Endodermal cell (in vitro differentiated cells): ENCODE measurements at regions not wholly inside any gene's neighbourhood (a gene's known extent, or its start where the extent isn't known, plus 50 kb on each side); places are given as distances from the start of the nearest gene placed in this dataset.

ENCODE experiments used
- DNase-seq: peaks from one replicate; pipeline ENCODE4 v3.0.0-alpha.2; 2017
- H3K27ac ChIP-seq: 2 replicates; pipeline ENCODE4 v1.5.1; 2013; ENCODE audit warnings: mild to moderate bottlenecking, low read depth, low read length, moderate library complexity
- H3K27me3 ChIP-seq: 2 replicates; pipeline ENCODE4 v1.6.1; 2013; ENCODE audit warnings: mild to moderate bottlenecking, low read length, moderate library complexity; ENCODE audit not compliant: insufficient read depth, control insufficient read depth, poor library complexity, severe bottlenecking
- H3K36me3 ChIP-seq: 2 replicates; pipeline ENCODE4 v1.7.0; 2013; ENCODE audit warnings: mild to moderate bottlenecking, low read length, moderate library complexity; ENCODE audit not compliant: control insufficient read depth, insufficient read depth
- H3K4me1 ChIP-seq: one replicate; pipeline ENCODE4 v1.7.0; 2013; ENCODE audit warnings: low read length; ENCODE audit not compliant: control insufficient read depth, insufficient read depth
- H3K4me3 ChIP-seq: 2 replicates; pipeline ENCODE4 v1.5.1; 2013; ENCODE audit warnings: mild to moderate bottlenecking, low read length, moderate library complexity
- H3K9ac ChIP-seq: 2 replicates; pipeline ENCODE4 v1.6.1; 2013; ENCODE audit warnings: mild to moderate bottlenecking, low read length, moderate library complexity; ENCODE audit not compliant: poor library complexity, severe bottlenecking; ENCODE audit errors: extremely low read depth
- H3K9me3 ChIP-seq: 2 replicates; pipeline ENCODE4 v1.6.1; 2013; ENCODE audit warnings: mild to moderate bottlenecking, low read length, moderate library complexity; ENCODE audit not compliant: control insufficient read depth
- H3K27ac Mint-ChIP-seq: 2 replicates; pipeline ENCODE4 v1.8.0; 2020; ENCODE audit warnings: mixed read lengths
- H3K27me3 Mint-ChIP-seq: 2 replicates; pipeline ENCODE4 v1.8.0; 2021; ENCODE audit warnings: mild to moderate bottlenecking, mixed read lengths; ENCODE audit not compliant: insufficient read depth
- H3K36me3 Mint-ChIP-seq: 2 replicates; pipeline ENCODE4 v1.8.0; 2020; ENCODE audit warnings: low read depth, mixed read lengths
- H3K4me1 Mint-ChIP-seq: 2 replicates; pipeline ENCODE4 v1.8.0; 2020; ENCODE audit warnings: mixed read lengths
- H3K4me3 Mint-ChIP-seq: 2 replicates; pipeline ENCODE4 v1.8.0; 2020; ENCODE audit warnings: mild to moderate bottlenecking, moderate library complexity, mixed read lengths
- H3K9me3 Mint-ChIP-seq: 2 replicates; pipeline ENCODE4 v1.8.0; 2020; ENCODE audit warnings: mild to moderate bottlenecking, mixed read lengths
- WGBS, 2 experiments: methylation state at CpG; one replicate each; pipeline versions ENCODE4 v1.1.5 to v1.1.7; 2013; ENCODE audit warnings: missing lambda C conversion rate in 2 of 2, mixed read lengths in 1 of 2; ENCODE audit not compliant: insufficient coverage in 1 of 2, insufficient read length in 1 of 2; 5-methylcytosine and 5-hydroxymethylcytosine counted together
- TF ChIP-seq, protein P1 (sequence below): fragments of 200-600 bp; sonication (generic); conservative IDR thresholded peaks from 2 replicates; pipeline ENCODE4 v1.5.0; 2021; ENCODE audit warnings: antibody characterized with exemption, mild to moderate bottlenecking

DNA sequence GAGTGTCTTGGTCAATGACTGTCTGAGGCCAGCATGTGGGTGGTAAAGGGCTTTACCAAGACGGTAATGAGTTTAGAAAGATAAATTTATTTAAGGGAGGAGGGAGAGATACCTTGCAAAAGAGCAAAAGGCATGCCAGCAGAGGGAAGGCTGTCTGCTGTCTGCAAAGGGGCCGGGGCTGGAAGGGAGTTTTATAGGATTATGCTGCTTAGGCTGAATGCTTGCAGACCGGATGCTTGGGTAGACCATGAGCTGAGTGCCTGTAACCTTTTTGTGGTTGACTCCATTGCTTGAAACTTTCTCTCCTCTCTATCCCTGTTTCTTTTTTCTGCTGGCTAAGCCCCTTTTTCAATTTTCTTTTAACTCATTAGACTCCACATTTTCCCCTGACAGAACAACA lies 1543.0 kb downstream of the OTOL1 start:
- H3K4me3 Mint-ChIP-seq, result no peak overlapping the region

DNA sequence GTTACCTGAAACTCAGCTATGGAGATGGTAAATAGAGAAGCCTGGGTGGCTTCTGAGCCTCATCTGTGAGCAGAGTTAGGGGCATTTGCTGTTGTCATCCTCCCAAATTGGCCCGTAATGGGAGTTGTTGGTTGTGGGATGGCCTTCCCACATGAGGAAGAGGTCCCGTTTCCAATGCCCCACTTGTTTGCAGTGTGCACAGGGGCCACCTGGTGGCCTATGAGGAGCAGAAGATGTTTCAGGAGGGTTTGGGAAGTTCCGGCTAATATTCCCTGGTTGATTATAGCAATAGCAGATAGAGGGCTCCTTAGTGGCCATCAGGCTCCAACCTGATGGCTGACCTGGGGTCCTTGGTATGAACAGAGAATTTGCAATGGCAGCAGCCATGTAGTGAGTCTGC lies 1546.5 kb downstream of the OTOL1 start:
- Mint-ChIP-seq H3K36me3 (peaks cover 27% of the 10 kb centered on the region), H3K27me3 (no peaks in the 10 kb centered on the region), H3K9me3 (peaks cover 19% of the 10 kb centered on the region), H3K4me3 (no peak overlapping the region), H3K27ac (no peak overlapping the region), H3K4me1 (peaks cover 9% of the 10 kb centered on the region)
- no peak for DNase-seq
- Histone ChIP-seq H3K4me3 (no peak overlapping the region), H3K9me3 (peaks cover 20% of the 10 kb centered on the region), H3K27ac (no peak overlapping the region), H3K9ac (no peak overlapping the region), H3K4me1 (no peaks in the 10 kb centered on the region), H3K36me3 (no peaks in the 10 kb centered on the region), H3K27me3 (no peaks in the 10 kb centered on the region)
- TF ChIP-seq, protein P1, sequence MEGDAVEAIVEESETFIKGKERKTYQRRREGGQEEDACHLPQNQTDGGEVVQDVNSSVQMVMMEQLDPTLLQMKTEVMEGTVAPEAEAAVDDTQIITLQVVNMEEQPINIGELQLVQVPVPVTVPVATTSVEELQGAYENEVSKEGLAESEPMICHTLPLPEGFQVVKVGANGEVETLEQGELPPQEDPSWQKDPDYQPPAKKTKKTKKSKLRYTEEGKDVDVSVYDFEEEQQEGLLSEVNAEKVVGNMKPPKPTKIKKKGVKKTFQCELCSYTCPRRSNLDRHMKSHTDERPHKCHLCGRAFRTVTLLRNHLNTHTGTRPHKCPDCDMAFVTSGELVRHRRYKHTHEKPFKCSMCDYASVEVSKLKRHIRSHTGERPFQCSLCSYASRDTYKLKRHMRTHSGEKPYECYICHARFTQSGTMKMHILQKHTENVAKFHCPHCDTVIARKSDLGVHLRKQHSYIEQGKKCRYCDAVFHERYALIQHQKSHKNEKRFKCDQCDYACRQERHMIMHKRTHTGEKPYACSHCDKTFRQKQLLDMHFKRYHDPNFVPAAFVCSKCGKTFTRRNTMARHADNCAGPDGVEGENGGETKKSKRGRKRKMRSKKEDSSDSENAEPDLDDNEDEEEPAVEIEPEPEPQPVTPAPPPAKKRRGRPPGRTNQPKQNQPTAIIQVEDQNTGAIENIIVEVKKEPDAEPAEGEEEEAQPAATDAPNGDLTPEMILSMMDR, result peak; percentile 61
- 70 to 80% methylated on average over 2 to 3 of the region's 3 CpGs for WGBS, 2 experiments

More for the DNA sequence above, 1543.0 kb downstream of the OTOL1 start:
- Mint-ChIP-seq H3K27me3 (no peaks in the 10 kb centered on the region), H3K4me1 (peaks cover 7% of the 10 kb centered on the region), H3K27ac (no peak overlapping the region), H3K36me3 (peaks cover 24% of the 10 kb centered on the region), H3K9me3 (peaks cover 19% of the 10 kb centered on the region)
- 64% methylated on average over 3 of the region's 3 CpGs; no CpG with 5 or more reads in 1 of the 2 experiments for WGBS, 2 experiments
- peaks cover 20% of the 10 kb centered on the region for H3K9me3 ChIP-seq
- H3K4me3 ChIP-seq, result no peak overlapping the region
- TF ChIP-seq, protein P1, result no peak
- H3K9ac ChIP-seq, result no peak overlapping the region
- H3K36me3 ChIP-seq, result no peaks in the 10 kb centered on the region
- H3K27me3 ChIP-seq, result no peaks in the 10 kb centered on the region
- no peaks in the 10 kb centered on the region for H3K4me1 ChIP-seq
- DNase-seq, result no peak
- no peak overlapping the region for H3K27ac ChIP-seq

DNA sequence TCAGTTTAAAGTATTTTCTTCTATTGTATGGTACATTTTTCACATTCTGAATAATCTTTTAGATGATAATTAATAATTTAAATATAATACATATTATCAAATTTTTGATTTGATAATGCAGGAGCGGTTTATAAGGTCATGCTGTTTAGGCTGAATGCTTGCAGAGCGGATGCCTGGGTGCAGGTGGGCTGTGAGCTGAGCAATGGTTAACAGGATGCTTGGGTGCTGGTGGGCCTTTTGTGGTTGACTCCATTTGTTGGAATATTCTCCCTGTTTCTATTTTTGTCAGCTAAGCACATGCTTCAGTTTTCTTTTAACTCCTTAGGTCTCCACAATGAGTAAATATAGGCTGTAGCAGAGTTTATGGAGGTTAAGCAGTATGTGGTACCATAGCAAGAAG lies 1549.3 kb downstream of the OTOL1 start:
- H3K9me3 Mint-ChIP-seq, result peaks cover 19% of the 10 kb centered on the region

More for the DNA sequence above, 1549.3 kb downstream of the OTOL1 start:
- H3K27ac Mint-ChIP-seq, result no peak overlapping the region
- no peaks in the 10 kb centered on the region for H3K36me3 ChIP-seq
- H3K36me3 Mint-ChIP-seq, result peaks cover 24% of the 10 kb centered on the region
- peaks cover 20% of the 10 kb centered on the region for H3K9me3 ChIP-seq
- H3K27ac ChIP-seq, result no peak overlapping the region
- no peak overlapping the region for H3K4me3 Mint-ChIP-seq
- H3K27me3 ChIP-seq, result no peaks in the 10 kb centered on the region
- TF ChIP-seq, protein P1, result no peak
- no peak overlapping the region for H3K9ac ChIP-seq
- no peaks in the 10 kb centered on the region for H3K27me3 Mint-ChIP-seq
- 92% methylated on average over 2 of the region's 2 CpGs; no CpG with 5 or more reads in 1 of the 2 experiments for WGBS, 2 experiments
- H3K4me1 ChIP-seq, result no peaks in the 10 kb centered on the region
- DNase-seq, result no peak
- no peak overlapping the region for H3K4me3 ChIP-seq
- H3K4me1 Mint-ChIP-seq, result peaks cover 2% of the 10 kb centered on the region
